ENCODE measurements at regions not wholly inside any gene's neighbourhood (a gene's known extent, or its start where the extent isn't known, plus 50 kb on each side); places are given as distances from the start of the nearest gene placed in this dataset.

DNA sequence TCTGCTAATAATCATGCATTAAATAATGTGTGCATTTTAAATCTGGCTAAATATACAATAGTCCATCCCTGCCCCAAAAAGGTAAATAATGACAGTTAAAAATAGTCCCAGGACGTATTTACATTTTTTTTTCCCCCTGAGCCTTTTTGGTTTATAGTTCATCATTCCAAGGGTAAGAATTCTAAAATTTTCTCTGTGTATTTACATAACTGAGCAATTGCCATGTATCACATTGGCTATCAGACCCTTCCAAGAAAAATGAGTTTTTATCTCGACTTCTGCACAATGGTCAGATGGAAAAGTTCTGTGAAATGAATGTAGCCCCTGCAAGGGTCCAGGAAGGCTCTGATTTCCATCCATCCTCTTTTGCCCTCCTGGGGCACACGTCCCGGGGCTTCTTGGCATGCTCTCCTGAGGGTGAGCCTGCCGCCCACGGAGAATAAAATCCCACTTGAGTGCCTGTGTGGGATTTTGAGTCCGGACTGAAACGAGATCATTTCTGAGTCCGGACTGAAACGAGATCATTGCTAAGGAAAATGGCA, 94.1 kb upstream of the ANO1 start:
- Histone ChIP-seq H3K79me2 (ENCODE audit: insufficient read depth, low read length) (no peaks in the 10 kb centered on the region), H4K20me1 (ENCODE audit: insufficient read depth, low read length) (no peaks in the 10 kb centered on the region), H3K4me3 (ENCODE audit: low read depth in 1 of 2, low read length in 2 of 2) (no peak overlapping the region), H2AFZ (ENCODE audit: low read depth, low read length) (no peak overlapping the region), H3K4me1 (ENCODE audit: insufficient read depth, low read length) (no peaks in the 10 kb centered on the region), H3K9me3 (ENCODE audit: insufficient read depth, low read length, severe bottlenecking) (no peaks in the 10 kb centered on the region), H3K27me3 (ENCODE audit: insufficient read depth, low read length, poor library complexity) (peaks cover 3% of the 10 kb centered on the region), H3K4me2 (ENCODE audit: insufficient read depth, low read length) (no peak overlapping the region), H3K9ac (ENCODE audit: low read depth, low read length) (no peak overlapping the region), H3K27ac (ENCODE audit: low read length) (no peak overlapping the region), H3K36me3 (ENCODE audit: insufficient read depth, low read length) (no peaks in the 10 kb centered on the region)
- DNase-seq, result no peak
- ATAC-seq (ENCODE audit: insufficient read depth, low read depth), result no peak
- no peak for TF ChIP-seq EZH2 (IDR thresholded peaks at IDR 0.05; ENCODE audit: borderline replicate concordance, low read depth, low read length, severe bottlenecking)
- TF ChIP-seq, protein P1, sequence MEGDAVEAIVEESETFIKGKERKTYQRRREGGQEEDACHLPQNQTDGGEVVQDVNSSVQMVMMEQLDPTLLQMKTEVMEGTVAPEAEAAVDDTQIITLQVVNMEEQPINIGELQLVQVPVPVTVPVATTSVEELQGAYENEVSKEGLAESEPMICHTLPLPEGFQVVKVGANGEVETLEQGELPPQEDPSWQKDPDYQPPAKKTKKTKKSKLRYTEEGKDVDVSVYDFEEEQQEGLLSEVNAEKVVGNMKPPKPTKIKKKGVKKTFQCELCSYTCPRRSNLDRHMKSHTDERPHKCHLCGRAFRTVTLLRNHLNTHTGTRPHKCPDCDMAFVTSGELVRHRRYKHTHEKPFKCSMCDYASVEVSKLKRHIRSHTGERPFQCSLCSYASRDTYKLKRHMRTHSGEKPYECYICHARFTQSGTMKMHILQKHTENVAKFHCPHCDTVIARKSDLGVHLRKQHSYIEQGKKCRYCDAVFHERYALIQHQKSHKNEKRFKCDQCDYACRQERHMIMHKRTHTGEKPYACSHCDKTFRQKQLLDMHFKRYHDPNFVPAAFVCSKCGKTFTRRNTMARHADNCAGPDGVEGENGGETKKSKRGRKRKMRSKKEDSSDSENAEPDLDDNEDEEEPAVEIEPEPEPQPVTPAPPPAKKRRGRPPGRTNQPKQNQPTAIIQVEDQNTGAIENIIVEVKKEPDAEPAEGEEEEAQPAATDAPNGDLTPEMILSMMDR (IDR thresholded peaks at IDR 0.05; ENCODE audit: borderline replicate concordance, extremely low read depth, low read length, poor library complexity, severe bottlenecking), result no peak

- peaks cover 3% of the 10 kb centered on the region for H3K27me3 ChIP-seq (ENCODE audit: insufficient read depth, low read length, poor library complexity)
- no peak overlapping the region for H3K4me2 ChIP-seq (ENCODE audit: insufficient read depth, low read length)
- H3K79me2 ChIP-seq (ENCODE audit: insufficient read depth, low read length), result no peaks in the 10 kb centered on the region
- H3K4me3 ChIP-seq (ENCODE audit: low read depth in 1 of 2, low read length in 2 of 2), result no peak overlapping the region
- H3K4me1 ChIP-seq (ENCODE audit: insufficient read depth, low read length), result no peaks in the 10 kb centered on the region
- no peak for ATAC-seq (ENCODE audit: insufficient read depth, low read depth)
- H4K20me1 ChIP-seq (ENCODE audit: insufficient read depth, low read length), result no peaks in the 10 kb centered on the region
- no peak overlapping the region for H3K27ac ChIP-seq (ENCODE audit: low read length)
- no peaks in the 10 kb centered on the region for H3K36me3 ChIP-seq (ENCODE audit: insufficient read depth, low read length)
- no peaks in the 10 kb centered on the region for H3K9me3 ChIP-seq (ENCODE audit: insufficient read depth, low read length, severe bottlenecking)
- H2AFZ ChIP-seq (ENCODE audit: low read depth, low read length), result no peak overlapping the region
- no peak for DNase-seq
- H3K9ac ChIP-seq (ENCODE audit: low read depth, low read length), result no peak overlapping the region
- no peak for TF ChIP-seq EZH2 (IDR thresholded peaks at IDR 0.05; ENCODE audit: borderline replicate concordance, low read depth, low read length, severe bottlenecking)
- TF ChIP-seq, protein P1 (IDR thresholded peaks at IDR 0.05; ENCODE audit: borderline replicate concordance, extremely low read depth, low read length, poor library complexity, severe bottlenecking), result no peak
These were observed 93.5 kb upstream of the ANO1 start for GRCh38 chr11:69984457-69985261.

- Histone ChIP-seq H3K4me1 (ENCODE audit: insufficient read depth, low read length) (no peaks in the 10 kb centered on the region), H3K27me3 (ENCODE audit: insufficient read depth, low read length, poor library complexity) (peaks cover 3% of the 10 kb centered on the region)
- no peak for ATAC-seq (ENCODE audit: insufficient read depth, low read depth)
These were observed 92.8 kb upstream of the ANO1 start for GRCh38 chr11:69985331-69985640.

More at GRCh38 chr11:69985331-69985640, 92.8 kb upstream of the ANO1 start:
- Histone ChIP-seq H3K9me3 (ENCODE audit: insufficient read depth, low read length, severe bottlenecking) (no peaks in the 10 kb centered on the region), H3K4me3 (ENCODE audit: low read depth in 1 of 2, low read length in 2 of 2) (no peak overlapping the region), H3K9ac (ENCODE audit: low read depth, low read length) (no peak overlapping the region), H4K20me1 (ENCODE audit: insufficient read depth, low read length) (no peaks in the 10 kb centered on the region), H3K27ac (ENCODE audit: low read length) (no peak overlapping the region), H3K79me2 (ENCODE audit: insufficient read depth, low read length) (no peaks in the 10 kb centered on the region), H3K36me3 (ENCODE audit: insufficient read depth, low read length) (no peaks in the 10 kb centered on the region), H3K4me2 (ENCODE audit: insufficient read depth, low read length) (no peak overlapping the region), H2AFZ (ENCODE audit: low read depth, low read length) (no peak overlapping the region)
- DNase-seq, result no peak
- TF ChIP-seq, protein P1 (IDR thresholded peaks at IDR 0.05; ENCODE audit: borderline replicate concordance, extremely low read depth, low read length, poor library complexity, severe bottlenecking), result no peak
- TF ChIP-seq EZH2 (IDR thresholded peaks at IDR 0.05; ENCODE audit: borderline replicate concordance, low read depth, low read length, severe bottlenecking), result no peak

Measured in DND-41 (cell line).